Esophagus muscularis mucosa (tissue), 4 donors: ENCODE measurements at regions not wholly inside any gene's neighbourhood (a gene's known extent, or its start where the extent isn't known, plus 50 kb on each side); places are given as distances from the start of the nearest gene placed in this dataset.
A peak's percentile ranks its signal among the peaks of the same experiment; 100 is the strongest.

Source experiments
- DNase-seq: peaks from one replicate; pipeline ENCODE4 v3.0.0-alpha.2; 2017; ENCODE audit errors: extremely low spot score
- H3K27ac ChIP-seq, 4 donors: fragments of 200-600 bp; sonication (generic); replicated peaks in 1 of 4; 1 replicate in 3 of 4; 2 replicates in 1 of 4; pipeline ENCODE4 v1.5.1; 2016 to 2019; ENCODE audit warnings: mild to moderate bottlenecking in 1 of 4
- H3K27me3 ChIP-seq, 4 donors: fragments of 200-600 bp; sonication (generic); one replicate each; pipeline versions ENCODE4 v1.5.1 to v1.6.0; 2016 to 2019
- H3K36me3 ChIP-seq, 4 donors: fragments of 200-600 bp; sonication (generic); one replicate each; pipeline ENCODE4 v1.5.1; 2016 to 2019
- H3K4me1 ChIP-seq, 4 donors: fragments of 200-600 bp; sonication (generic); one replicate each; pipeline ENCODE4 v1.5.1; 2016 to 2019
- H3K4me3 ChIP-seq, 4 donors: fragments of 200-600 bp; sonication (generic); 1 replicate in 2 of 4; 2 replicates in 2 of 4; pipeline ENCODE4 v1.5.1; 2016 to 2019; ENCODE audit warnings: mild to moderate bottlenecking in 4 of 4, moderate library complexity in 1 of 4
- H3K9me3 ChIP-seq, 4 donors: fragments of 200-600 bp; sonication (generic); 1 replicate in 3 of 4; 2 replicates in 1 of 4; pipeline ENCODE4 v1.5.1; 2016 to 2019
- CTCF ChIP-seq, 3 experiments: fragments of 200-600 bp in 2 of 3; fragments of 450-650 bp in 1 of 3; sonication (generic) in 2 of 3; IDR thresholded peaks; one replicate each; pipeline ENCODE4 v1.5.1; 2017 to 2019; ENCODE audit warnings: antibody characterized with exemption in 3 of 3, mild to moderate bottlenecking in 2 of 3, moderate library complexity in 1 of 3
- EP300 ChIP-seq: sonication (generic); formaldehyde crosslinking; IDR thresholded peaks from one replicate; pipeline ENCODE4 v1.6.1; 2017; ENCODE audit warnings: antibody characterized with exemption
- POLR2A ChIP-seq: fragments of 450-650 bp; IDR thresholded peaks from one replicate; pipeline ENCODE4 v1.6.1; 2017; ENCODE audit warnings: antibody characterized with exemption, moderate library complexity, mild to moderate bottlenecking, low read depth
- POLR2AphosphoS5 ChIP-seq, 2 donors: sonication (generic); formaldehyde crosslinking; IDR thresholded peaks; one replicate each; pipeline ENCODE4 v1.6.1; 2017; ENCODE audit warnings: antibody characterized with exemption in 2 of 2
- WGBS: methylation state at CpG from one replicate; pipeline ENCODE4 v1.1.5; 2018; 5-methylcytosine and 5-hydroxymethylcytosine counted together
- intact Hi-C: fragments of 100-400 bp; cut with DNase I; formaldehyde crosslinking; loops from one replicate; pipeline ENCODE4 v1.15.1; 2023

- Histone ChIP-seq H3K9me3 (no peaks in the 10 kb centered on the region), H3K36me3 (no peaks in the 10 kb centered on the region), H3K27ac (no peak overlapping the region), H3K4me3 (no peak overlapping the region), H3K27me3 (no peaks in the 10 kb centered on the region), H3K4me1 (no peaks in the 10 kb centered on the region)
- intact Hi-C loops = no loop called here
- DNase-seq = peak; percentile 19
- 62% methylated on average over 2 of the region's 2 CpGs for WGBS
- no peak for TF ChIP-seq POLR2AphosphoS5 (IDR thresholded peaks at IDR 0.05)
- TF ChIP-seq POLR2A = no peak
Observed at GRCh38 chr14:53855574-53855973, 101.1 kb downstream of the BMP4 start.

GRCh38 chr14:53855127-53855526, 101.5 kb downstream of the BMP4 start:
- no peak overlapping the region for H3K4me3 ChIP-seq
- TF ChIP-seq EP300 (no peak), POLR2AphosphoS5 (IDR thresholded peaks at IDR 0.05) (no peak)
- DNase-seq = no peak
- no peaks in the 10 kb centered on the region for H3K27me3 ChIP-seq
- no peaks in the 10 kb centered on the region for H3K9me3 ChIP-seq
- no peaks in the 10 kb centered on the region for H3K4me1 ChIP-seq
- intact Hi-C loops = no loop called here
- no peaks in the 10 kb centered on the region for H3K36me3 ChIP-seq
- H3K27ac ChIP-seq = no peak overlapping the region

GRCh38 chr14:53851394-53852090, 105.1 kb downstream of the BMP4 start:
- H3K27me3 ChIP-seq = no peaks in the 10 kb centered on the region
- H3K27ac ChIP-seq = no peak overlapping the region
- no peaks in the 10 kb centered on the region for H3K9me3 ChIP-seq
- DNase-seq = no peak
- WGBS = 71% methylated on average over 6 of the region's 6 CpGs
- intact Hi-C loops = no loop called here
- H3K36me3 ChIP-seq = no peaks in the 10 kb centered on the region
- no peaks in the 10 kb centered on the region for H3K4me1 ChIP-seq
- TF ChIP-seq CTCF (IDR thresholded peaks at IDR 0.05) (no peak), EP300 (no peak), POLR2A (no peak), POLR2AphosphoS5 (IDR thresholded peaks at IDR 0.05) (no peak)
- no peak overlapping the region for H3K4me3 ChIP-seq

GRCh38 chr14:53850714-53851296, 105.8 kb downstream of the BMP4 start:
- H3K4me1 ChIP-seq = no peaks in the 10 kb centered on the region
- no peaks in the 10 kb centered on the region for H3K36me3 ChIP-seq
- TF ChIP-seq CTCF (IDR thresholded peaks at IDR 0.05) (no peak), POLR2AphosphoS5 (IDR thresholded peaks at IDR 0.05) (no peak)
- H3K4me3 ChIP-seq = no peak overlapping the region
- DNase-seq = no peak
- H3K27me3 ChIP-seq = no peaks in the 10 kb centered on the region
- intact Hi-C loops = no loop called here
- H3K9me3 ChIP-seq = no peaks in the 10 kb centered on the region
- H3K27ac ChIP-seq = no peak overlapping the region
- WGBS = 69% methylated on average over 4 of the region's 4 CpGs

GRCh38 chr14:53849549-53849948, 107.1 kb downstream of the BMP4 start:
- H3K9me3 ChIP-seq = no peaks in the 10 kb centered on the region
- no peaks in the 10 kb centered on the region for H3K27me3 ChIP-seq
- no peaks in the 10 kb centered on the region for H3K36me3 ChIP-seq
- H3K27ac ChIP-seq = no peak overlapping the region
- H3K4me1 ChIP-seq = no peaks in the 10 kb centered on the region
- TF ChIP-seq POLR2A (no peak), EP300 (no peak), CTCF (IDR thresholded peaks at IDR 0.05) (no peak)
- DNase-seq = peak; percentile 24
- no peak overlapping the region for H3K4me3 ChIP-seq
- intact Hi-C loops = no loop called here
- 82% methylated on average over 6 of the region's 6 CpGs for WGBS

GRCh38 chr14:53848854-53849253, 107.8 kb downstream of the BMP4 start:
- Histone ChIP-seq H3K4me3 (no peak overlapping the region), H3K4me1 (no peaks in the 10 kb centered on the region), H3K36me3 (no peaks in the 10 kb centered on the region), H3K9me3 (no peaks in the 10 kb centered on the region), H3K27me3 (no peaks in the 10 kb centered on the region), H3K27ac (no peak overlapping the region)
- 83% methylated on average over 5 of the region's 5 CpGs for WGBS
- DNase-seq = peak; percentile 21
- TF ChIP-seq CTCF (IDR thresholded peaks at IDR 0.05) (no peak), EP300 (no peak), POLR2AphosphoS5 (IDR thresholded peaks at IDR 0.05) (no peak), POLR2A (no peak)
- intact Hi-C loops = no loop called here
